ENCODE measurements at regions not wholly inside any gene's neighbourhood (a gene's known extent, or its start where the extent isn't known, plus 50 kb on each side); places are given as distances from the start of the nearest gene placed in this dataset.
A peak's percentile ranks its signal among the peaks of the same experiment; 100 is the strongest.

DNA sequence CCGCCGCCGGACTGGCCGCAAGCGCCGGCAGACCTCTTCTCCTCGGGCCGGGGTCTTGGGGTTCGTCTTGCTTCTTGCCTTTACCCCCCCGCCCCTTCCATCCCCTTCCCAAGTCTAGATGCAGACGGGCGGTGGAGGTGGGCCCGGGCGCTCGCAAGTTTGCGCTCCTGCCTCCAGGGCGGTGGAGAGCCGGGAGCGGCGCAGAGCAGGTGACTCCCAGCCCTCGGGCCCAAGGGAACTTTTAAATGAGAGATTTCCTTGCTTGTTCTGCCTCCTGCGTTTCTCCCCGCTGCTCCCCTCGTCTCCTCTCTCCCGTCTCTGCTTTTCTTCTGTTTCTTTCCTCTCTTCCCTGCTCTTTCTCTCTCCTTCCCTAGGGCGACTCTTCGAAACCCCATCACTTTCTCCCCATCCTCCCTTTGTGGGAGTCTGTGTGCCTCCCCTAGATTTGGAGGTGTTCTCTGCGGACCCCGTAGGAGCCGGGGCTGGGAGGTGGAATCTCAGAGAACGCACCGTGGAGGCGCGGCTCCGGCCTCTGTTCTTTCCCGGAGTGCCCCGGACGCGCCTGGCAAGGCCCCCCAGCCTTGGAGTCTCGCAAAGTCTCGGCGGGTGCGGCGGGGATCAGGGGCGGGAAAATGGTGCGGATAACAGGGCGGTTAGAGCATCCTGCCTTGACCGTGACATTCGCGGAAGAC, 114.7 kb upstream of the MYL2 start:
- Histone ChIP-seq H3K9me2 (ENCODE audit: insufficient read depth, low read length) (no peaks in the 10 kb centered on the region), H3K79me2 (replicated peaks; ENCODE audit: insufficient read depth, low read length) (peaks cover 18% of the 10 kb centered on the region), H2AFZ (ENCODE audit: low read depth, low read length) (no peak overlapping the region), H3K4me3 (ENCODE audit: low read length) (peak overlapping the region; percentile 72), H3K4me2 (ENCODE audit: low read length) (peak overlapping the region; percentile 92), H3K9ac (ENCODE audit: low read length) (peak overlapping the region; percentile 53), H3K36me3 (ENCODE audit: insufficient read depth, low read length) (no peaks in the 10 kb centered on the region), H3F3A (ENCODE audit: insufficient read depth, low read length, poor library complexity, severe bottlenecking) (no peaks in the 10 kb centered on the region), H3K9me3 (ENCODE audit: low read length) (no peaks in the 10 kb centered on the region), H3K27ac (ENCODE audit: low read length) (peak overlapping the region; percentile 20), H4K20me1 (ENCODE audit: insufficient read depth) (no peaks in the 10 kb centered on the region), H3K27me3 (ENCODE audit: insufficient read depth, low read depth, low read length) (peaks cover 16% of the 10 kb centered on the region)
- TF ChIP-seq POLR2AphosphoS5 (IDR thresholded peaks at IDR 0.05) (peak; percentile 1), TAF1 (IDR thresholded peaks at IDR 0.05; ENCODE audit: low read depth) (no peak)

DNA sequence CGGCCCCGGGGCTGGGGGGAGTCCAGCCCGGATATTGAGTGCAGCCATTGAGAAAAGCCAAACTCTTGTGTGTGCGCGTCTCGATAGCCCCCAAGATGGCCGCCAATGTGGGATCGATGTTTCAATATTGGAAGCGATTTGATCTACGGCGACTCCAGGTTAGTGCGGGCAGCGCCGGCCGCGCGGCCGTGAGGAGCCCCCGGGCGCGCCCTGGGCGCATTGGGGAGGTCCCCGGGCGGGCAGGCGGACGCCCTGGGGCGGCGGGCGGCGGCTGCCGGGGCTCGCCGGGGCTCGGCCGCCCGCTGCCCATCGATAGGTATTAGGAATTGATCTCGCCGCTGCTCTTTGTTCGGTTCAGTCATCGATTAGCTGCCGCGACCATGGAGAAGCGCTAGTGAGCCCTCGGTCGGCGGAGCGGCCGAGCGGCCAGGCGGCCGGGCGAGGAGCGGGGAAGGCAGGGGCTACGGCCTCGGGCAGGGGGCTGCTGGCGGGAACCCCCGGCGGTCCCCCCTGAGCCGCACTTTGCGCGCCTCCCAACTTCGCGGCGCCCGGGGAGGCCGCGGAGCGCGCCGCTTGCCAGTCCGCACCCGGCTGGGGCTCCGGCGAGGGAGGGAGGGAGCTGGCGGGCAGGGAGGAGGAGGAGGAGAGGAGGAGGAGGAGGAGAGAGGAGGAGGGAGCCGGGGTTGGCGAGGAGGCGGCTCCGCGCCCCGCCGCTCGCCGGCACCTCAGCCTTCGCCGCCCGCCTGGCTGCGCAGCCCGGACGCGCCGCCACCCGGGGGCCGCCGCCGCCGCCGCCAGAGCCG, 113.9 kb upstream of the MYL2 start, which contains the start of gene CUX2:
TSS of gene CUX2 (plus strand) at position 83 of the 803 bp plus-strand sequence.
- Histone ChIP-seq H4K20me1 (ENCODE audit: insufficient read depth) (no peaks in the 10 kb centered on the region), H3K27me3 (ENCODE audit: insufficient read depth, low read depth, low read length) (peaks cover 16% of the 10 kb centered on the region), H3K9me3 (ENCODE audit: low read length) (no peaks in the 10 kb centered on the region), H3F3A (ENCODE audit: insufficient read depth, low read length, poor library complexity, severe bottlenecking) (no peaks in the 10 kb centered on the region), H3K9ac (ENCODE audit: low read length) (peak within 1 kb of the TSS; percentile 63), H3K79me2 (replicated peaks; ENCODE audit: insufficient read depth, low read length) (peaks cover 11% of the 10 kb centered on the region), H3K4me2 (ENCODE audit: low read length) (peak within 1 kb of the TSS; percentile 92), H3K36me3 (ENCODE audit: insufficient read depth, low read length) (no peaks in the 10 kb centered on the region), H3K9me2 (ENCODE audit: insufficient read depth, low read length) (no peaks in the 10 kb centered on the region), H3K27ac (ENCODE audit: low read length) (peak within 1 kb of the TSS; percentile 20), H3K4me3 (ENCODE audit: low read length) (peak within 1 kb of the TSS; percentile 75), H2AFZ (ENCODE audit: low read depth, low read length) (no peak within 1 kb of the TSS)
- TF ChIP-seq EZH2 (IDR thresholded peaks at IDR 0.05; ENCODE audit: borderline replicate concordance, insufficient read depth, low read length, poor library complexity, severe bottlenecking) (no peak), EP300 (conservative IDR thresholded peaks at IDR 0.05; ENCODE audit: poor library complexity, severe bottlenecking) (peak; percentile 4)

DNA sequence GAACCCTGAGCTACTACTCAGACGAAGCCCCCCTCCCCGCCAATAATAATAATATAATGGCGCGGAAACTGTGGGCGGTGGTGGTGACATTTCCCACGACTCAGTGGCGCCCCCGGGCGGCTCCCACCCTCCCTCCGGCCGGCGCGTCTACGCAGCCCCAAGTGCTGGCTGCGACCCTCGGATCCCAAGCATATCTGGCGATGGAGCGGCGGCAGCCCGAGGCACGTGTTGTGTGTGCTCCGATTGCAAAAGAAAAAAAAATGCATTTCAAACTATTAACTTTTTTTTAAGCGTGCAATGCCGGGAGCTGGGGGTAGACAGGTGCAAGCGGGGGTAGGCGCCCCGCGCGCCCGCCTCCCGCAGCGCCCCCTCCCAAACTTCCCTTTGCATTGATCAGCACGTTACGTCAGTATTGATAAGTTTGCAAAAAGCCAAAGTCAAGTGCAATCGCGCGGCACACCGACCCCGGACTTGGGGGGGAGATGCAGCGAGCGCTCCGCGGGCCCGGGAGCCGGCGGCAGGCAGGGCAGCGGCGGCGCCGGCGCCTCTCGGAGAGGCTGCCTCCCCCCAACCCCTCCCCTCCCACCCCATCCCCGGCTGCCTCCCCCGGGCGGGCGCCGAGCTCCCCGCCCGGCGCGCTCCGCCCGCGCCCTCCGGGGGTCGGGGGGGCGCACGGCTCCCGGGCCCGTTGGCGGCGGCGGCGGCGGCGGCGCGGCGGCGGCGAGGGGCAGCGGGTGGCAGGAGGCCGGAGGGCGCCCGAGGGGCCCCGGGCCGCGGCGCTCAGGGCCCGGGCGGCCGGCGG, 113.1 kb upstream of the MYL2 start:
- H3K27ac ChIP-seq (ENCODE audit: low read length), result no peak overlapping the region
- no peaks in the 10 kb centered on the region for H4K20me1 ChIP-seq (ENCODE audit: insufficient read depth)
- H3K9ac ChIP-seq (ENCODE audit: low read length), result peak overlapping the region; percentile 63
- peaks cover 16% of the 10 kb centered on the region for H3K27me3 ChIP-seq (ENCODE audit: insufficient read depth, low read depth, low read length)
- no peaks in the 10 kb centered on the region for H3K36me3 ChIP-seq (ENCODE audit: insufficient read depth, low read length)
- peak overlapping the region; percentile 75 for H3K4me3 ChIP-seq (ENCODE audit: low read length)
- TF ChIP-seq EP300 (conservative IDR thresholded peaks at IDR 0.05; ENCODE audit: poor library complexity, severe bottlenecking), result no peak
- TF ChIP-seq POLR2AphosphoS5 (IDR thresholded peaks at IDR 0.05), result no peak
- peak; percentile 66 for TF ChIP-seq SMC3 (conservative IDR thresholded peaks at IDR 0.05; ENCODE audit: poor library complexity)
- peak; percentile 92 for TF ChIP-seq MXI1 (conservative IDR thresholded peaks at IDR 0.05; ENCODE audit: poor library complexity, severe bottlenecking)
- peak; percentile 56 for TF ChIP-seq RAD21 (conservative IDR thresholded peaks at IDR 0.05)
- TF ChIP-seq, protein P1, sequence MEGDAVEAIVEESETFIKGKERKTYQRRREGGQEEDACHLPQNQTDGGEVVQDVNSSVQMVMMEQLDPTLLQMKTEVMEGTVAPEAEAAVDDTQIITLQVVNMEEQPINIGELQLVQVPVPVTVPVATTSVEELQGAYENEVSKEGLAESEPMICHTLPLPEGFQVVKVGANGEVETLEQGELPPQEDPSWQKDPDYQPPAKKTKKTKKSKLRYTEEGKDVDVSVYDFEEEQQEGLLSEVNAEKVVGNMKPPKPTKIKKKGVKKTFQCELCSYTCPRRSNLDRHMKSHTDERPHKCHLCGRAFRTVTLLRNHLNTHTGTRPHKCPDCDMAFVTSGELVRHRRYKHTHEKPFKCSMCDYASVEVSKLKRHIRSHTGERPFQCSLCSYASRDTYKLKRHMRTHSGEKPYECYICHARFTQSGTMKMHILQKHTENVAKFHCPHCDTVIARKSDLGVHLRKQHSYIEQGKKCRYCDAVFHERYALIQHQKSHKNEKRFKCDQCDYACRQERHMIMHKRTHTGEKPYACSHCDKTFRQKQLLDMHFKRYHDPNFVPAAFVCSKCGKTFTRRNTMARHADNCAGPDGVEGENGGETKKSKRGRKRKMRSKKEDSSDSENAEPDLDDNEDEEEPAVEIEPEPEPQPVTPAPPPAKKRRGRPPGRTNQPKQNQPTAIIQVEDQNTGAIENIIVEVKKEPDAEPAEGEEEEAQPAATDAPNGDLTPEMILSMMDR (IDR thresholded peaks at IDR 0.05; ENCODE audit: poor library complexity, severe bottlenecking), result peak; percentile 76
- H3K4me2 ChIP-seq (ENCODE audit: low read length), result peak overlapping the region; percentile 52
- H3K79me2 ChIP-seq (replicated peaks; ENCODE audit: insufficient read depth, low read length), result peaks cover 6% of the 10 kb centered on the region
- H3F3A ChIP-seq (ENCODE audit: insufficient read depth, low read length, poor library complexity, severe bottlenecking), result no peaks in the 10 kb centered on the region
- H3K9me2 ChIP-seq (ENCODE audit: insufficient read depth, low read length), result no peaks in the 10 kb centered on the region
- no peak overlapping the region for H2AFZ ChIP-seq (ENCODE audit: low read depth, low read length)
- H3K9me3 ChIP-seq (ENCODE audit: low read length), result no peaks in the 10 kb centered on the region
